NB4 (cell line): ENCODE measurements at regions not wholly inside any gene's neighbourhood (a gene's known extent, or its start where the extent isn't known, plus 50 kb on each side); places are given as distances from the start of the nearest gene placed in this dataset.

Source experiments
- POLR2A ChIP-seq: IDR thresholded peaks from 2 replicates; pipeline ENCODE4 v1.6.1; 2011; ENCODE audit warnings: mild to moderate bottlenecking; ENCODE audit not compliant: insufficient read length; ENCODE audit errors: extremely low read depth
- TF ChIP-seq, protein P1 (sequence below): IDR thresholded peaks from one replicate; pipeline ENCODE4 v1.5.1; 2012; ENCODE audit warnings: low read depth, low read length
- TF ChIP-seq, protein P2 (sequence below): IDR thresholded peaks from 2 replicates; pipeline ENCODE4 v1.6.1; 2011; ENCODE audit warnings: low read depth, low read length

DNA sequence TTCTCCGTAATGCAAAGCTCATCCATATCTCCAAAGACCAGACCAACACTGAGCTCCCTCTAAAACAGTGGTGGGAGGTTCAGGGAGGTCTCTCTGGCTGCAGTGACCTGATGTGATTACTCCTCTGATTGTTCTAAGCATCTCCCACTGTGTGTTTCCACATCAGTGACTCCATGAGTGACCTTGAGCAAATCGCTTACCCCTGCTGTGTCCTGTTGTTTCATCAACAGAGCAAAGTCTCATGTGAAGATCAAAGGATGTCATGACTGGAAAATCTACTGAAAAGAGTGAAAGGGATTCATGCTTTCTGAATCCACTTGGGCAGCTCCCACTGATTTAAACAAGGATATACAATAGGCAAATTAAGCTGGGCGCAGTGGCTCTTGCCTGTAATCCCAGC lies 352.9 kb downstream of the TMEM114 start:
- TF ChIP-seq, protein P1, sequence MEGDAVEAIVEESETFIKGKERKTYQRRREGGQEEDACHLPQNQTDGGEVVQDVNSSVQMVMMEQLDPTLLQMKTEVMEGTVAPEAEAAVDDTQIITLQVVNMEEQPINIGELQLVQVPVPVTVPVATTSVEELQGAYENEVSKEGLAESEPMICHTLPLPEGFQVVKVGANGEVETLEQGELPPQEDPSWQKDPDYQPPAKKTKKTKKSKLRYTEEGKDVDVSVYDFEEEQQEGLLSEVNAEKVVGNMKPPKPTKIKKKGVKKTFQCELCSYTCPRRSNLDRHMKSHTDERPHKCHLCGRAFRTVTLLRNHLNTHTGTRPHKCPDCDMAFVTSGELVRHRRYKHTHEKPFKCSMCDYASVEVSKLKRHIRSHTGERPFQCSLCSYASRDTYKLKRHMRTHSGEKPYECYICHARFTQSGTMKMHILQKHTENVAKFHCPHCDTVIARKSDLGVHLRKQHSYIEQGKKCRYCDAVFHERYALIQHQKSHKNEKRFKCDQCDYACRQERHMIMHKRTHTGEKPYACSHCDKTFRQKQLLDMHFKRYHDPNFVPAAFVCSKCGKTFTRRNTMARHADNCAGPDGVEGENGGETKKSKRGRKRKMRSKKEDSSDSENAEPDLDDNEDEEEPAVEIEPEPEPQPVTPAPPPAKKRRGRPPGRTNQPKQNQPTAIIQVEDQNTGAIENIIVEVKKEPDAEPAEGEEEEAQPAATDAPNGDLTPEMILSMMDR: no peak
- TF ChIP-seq POLR2A: no peak
- TF ChIP-seq, protein P2, sequence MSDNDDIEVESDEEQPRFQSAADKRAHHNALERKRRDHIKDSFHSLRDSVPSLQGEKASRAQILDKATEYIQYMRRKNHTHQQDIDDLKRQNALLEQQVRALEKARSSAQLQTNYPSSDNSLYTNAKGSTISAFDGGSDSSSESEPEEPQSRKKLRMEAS: no peak
